ENCODE measurements at regions not wholly inside any gene's neighbourhood (a gene's known extent, or its start where the extent isn't known, plus 50 kb on each side); places are given as distances from the start of the nearest gene placed in this dataset.

- TF ChIP-seq STAT1 (conservative IDR thresholded peaks at IDR 0.05) (no peak), PKNOX1 (IDR thresholded peaks at IDR 0.05) (no peak), NFYA (IDR thresholded peaks at IDR 0.05; ENCODE audit: borderline replicate concordance, low read depth, low read length) (no peak), CREB1 (IDR thresholded peaks at IDR 0.05; ENCODE audit: low read depth) (no peak), NBN (IDR thresholded peaks at IDR 0.05) (no peak), STAT3 (IDR thresholded peaks at IDR 0.05; ENCODE audit: low read depth, low read length) (no peak), FOXK2 (IDR thresholded peaks at IDR 0.05) (no peak), MTA3 (IDR thresholded peaks at IDR 0.05; ENCODE audit: borderline replicate concordance, low read length) (no peak), ATF7 (IDR thresholded peaks at IDR 0.05; ENCODE audit: low read depth) (no peak)
Measured at GRCh38 chr11:69550846-69551245, 69.4 kb downstream of the LINC01488 start (continued).

- no peak overlapping the region for H2AFZ ChIP-seq (ENCODE audit: control insufficient read depth, low read depth, low read length)
- no TSS peak for BruUV-seq (replicated peaks)
- H3K79me2 ChIP-seq (ENCODE audit: control insufficient read depth, insufficient read depth, low read length), result no peaks in the 10 kb centered on the region
- H3K36me3 ChIP-seq (ENCODE audit: control insufficient read depth in 2 of 2, insufficient read depth in 2 of 2, low read length in 1 of 2), result no peaks in the 10 kb centered on the region
- no peak overlapping the region for H3K4me2 ChIP-seq (ENCODE audit: control insufficient read depth, insufficient read depth)
- intact Hi-C loops (cut with micrococcal nuclease; ENCODE audit: unreplicated experiment) (no loop called here), in situ Hi-C loops (cut with MboI) (no loop called here)
- ATAC-seq (no peak), DNase-seq (ENCODE audit: low read depth, low spot score) (no peak), FAIRE-seq (no peak)
- 53% methylated on average over 5 of the region's 5 CpGs for WGBS (ENCODE audit: insufficient coverage, insufficient replicate concordance, low lambda C conversion rate, missing lambda C conversion rate)
- ChIA-PET RAD21 (ENCODE audit: unreplicated experiment) (no interaction called here), SMC1A (ENCODE audit: uncharacterized antibody, unreplicated experiment) (no interaction called here), CTCF (no interaction called here), POLR2A (no interaction called here)
- H3K27me3 ChIP-seq (replicated peaks in 1 of 2; ENCODE audit: control insufficient read depth in 2 of 2, insufficient read depth in 2 of 2, low read length in 1 of 2), result no peaks in the 10 kb centered on the region
- peaks cover 2% of the 10 kb centered on the region; the same call in 1 of the 3 replicates for H3K9me3 ChIP-seq (replicated peaks; ENCODE audit: control insufficient read depth, insufficient read depth, low read length)
- no peak overlapping the region for H3K4me3 ChIP-seq
- H3K4me1 ChIP-seq (ENCODE audit: control insufficient read depth, insufficient read depth, low read length), result peaks cover under 1% of the 10 kb centered on the region; the same call in 1 of the 2 replicates
- no peak overlapping the region for H3K27ac ChIP-seq (ENCODE audit: control insufficient read depth, insufficient read depth)
- no peak overlapping the region for H3K9ac ChIP-seq (ENCODE audit: control insufficient read depth, insufficient read depth, low read length)
- no peaks in the 10 kb centered on the region for H4K20me1 ChIP-seq (ENCODE audit: control insufficient read depth, insufficient read depth)
- TF ChIP-seq PAX5 (IDR thresholded peaks at IDR 0.05; ENCODE audit: borderline replicate concordance, low read depth, low read length), result no peak
- TF ChIP-seq ZBED1 (IDR thresholded peaks at IDR 0.05; ENCODE audit: borderline replicate concordance), result no peak
- TF ChIP-seq POLR2AphosphoS5 (IDR thresholded peaks at IDR 0.05; ENCODE audit: low read length), result no peak
- TF ChIP-seq BCL11A (IDR thresholded peaks at IDR 0.05; ENCODE audit: low read depth, low read length), result no peak
- TF ChIP-seq ESRRA (IDR thresholded peaks at IDR 0.05; ENCODE audit: low read length), result no peak
- no peak for TF ChIP-seq HDAC2 (IDR thresholded peaks at IDR 0.05)
- TF ChIP-seq RAD51 (IDR thresholded peaks at IDR 0.05), result no peak
- no peak for TF ChIP-seq RUNX3 (IDR thresholded peaks at IDR 0.05; ENCODE audit: low read length)
- no peak for TF ChIP-seq CEBPB (IDR thresholded peaks at IDR 0.05; ENCODE audit: borderline replicate concordance in 1 of 2, low read depth in 2 of 2, low read length in 2 of 2)
- TF ChIP-seq HCFC1 (IDR thresholded peaks at IDR 0.05; ENCODE audit: low read length), result no peak
- no peak for TF ChIP-seq YBX1 (IDR thresholded peaks at IDR 0.05)
- TF ChIP-seq SREBF1 (IDR thresholded peaks at IDR 0.05; ENCODE audit: low read length), result no peak
- no peak for TF ChIP-seq CBX5 (IDR thresholded peaks at IDR 0.05; ENCODE audit: low read depth)
- TF ChIP-seq TARDBP (IDR thresholded peaks at IDR 0.05; ENCODE audit: borderline replicate concordance), result no peak
- TF ChIP-seq BCLAF1 (IDR thresholded peaks at IDR 0.05), result no peak
- TF ChIP-seq TAF1 (IDR thresholded peaks at IDR 0.05; ENCODE audit: borderline replicate concordance, low read depth, low read length), result no peak
Measured at GRCh38 chr11:69551963-69552362, 70.5 kb downstream of the LINC01488 start.
